OCI-LY1 (cell line): ENCODE measurements at regions not wholly inside any gene's neighbourhood (a gene's known extent, or its start where the extent isn't known, plus 50 kb on each side); places are given as distances from the start of the nearest gene placed in this dataset.

Experiments
- EZH2 ChIP-seq: fragments of 200-600 bp; sonication (generic), shearing (Covaris generic); IDR thresholded peaks from 2 replicates; pipeline ENCODE4 v1.8.0; 2017; ENCODE audit warnings: borderline replicate concordance, mixed run types, mild to moderate bottlenecking, antibody characterized with exemption, low read length, moderate library complexity, mixed read lengths
- TF ChIP-seq, protein P1 (sequence below): fragments of 200-600 bp; sonication (generic), shearing (Covaris generic); IDR thresholded peaks from 2 replicates; pipeline ENCODE4 v1.5.1; 2017; ENCODE audit warnings: mild to moderate bottlenecking, antibody characterized with exemption, low read length, moderate library complexity, mixed read lengths

DNA sequence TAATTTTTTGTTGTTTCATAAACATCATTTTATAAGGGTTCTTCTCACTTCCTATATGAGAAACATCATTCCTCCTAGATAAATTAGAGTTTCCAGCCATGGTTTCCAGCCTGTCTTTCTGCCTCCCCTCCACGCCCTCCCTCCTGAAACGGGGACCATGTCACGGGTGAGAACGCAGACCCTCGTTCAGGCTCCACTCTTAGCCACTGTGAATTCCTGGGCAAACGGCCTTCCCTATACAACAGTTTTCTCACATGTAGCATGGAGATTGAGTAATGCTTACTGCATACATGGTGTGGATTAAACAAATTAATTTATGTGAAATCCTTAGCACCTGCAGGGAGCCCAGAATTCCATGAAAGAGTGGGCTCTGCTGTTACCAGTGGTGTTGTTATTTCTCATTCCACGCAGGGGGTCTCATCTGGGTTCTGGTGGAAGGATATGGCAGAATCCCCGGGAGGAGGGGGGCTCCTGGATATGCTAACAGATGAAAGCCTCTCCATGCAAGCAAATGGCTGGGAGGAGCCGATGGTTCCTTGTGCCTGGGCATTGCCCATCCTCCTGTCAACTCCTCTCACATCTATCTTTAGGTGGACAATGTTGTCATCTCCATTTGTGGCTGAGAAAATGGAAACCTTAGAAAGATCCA lies 54.0 kb upstream of the TWIST2 start:
- TF ChIP-seq, protein P1, sequence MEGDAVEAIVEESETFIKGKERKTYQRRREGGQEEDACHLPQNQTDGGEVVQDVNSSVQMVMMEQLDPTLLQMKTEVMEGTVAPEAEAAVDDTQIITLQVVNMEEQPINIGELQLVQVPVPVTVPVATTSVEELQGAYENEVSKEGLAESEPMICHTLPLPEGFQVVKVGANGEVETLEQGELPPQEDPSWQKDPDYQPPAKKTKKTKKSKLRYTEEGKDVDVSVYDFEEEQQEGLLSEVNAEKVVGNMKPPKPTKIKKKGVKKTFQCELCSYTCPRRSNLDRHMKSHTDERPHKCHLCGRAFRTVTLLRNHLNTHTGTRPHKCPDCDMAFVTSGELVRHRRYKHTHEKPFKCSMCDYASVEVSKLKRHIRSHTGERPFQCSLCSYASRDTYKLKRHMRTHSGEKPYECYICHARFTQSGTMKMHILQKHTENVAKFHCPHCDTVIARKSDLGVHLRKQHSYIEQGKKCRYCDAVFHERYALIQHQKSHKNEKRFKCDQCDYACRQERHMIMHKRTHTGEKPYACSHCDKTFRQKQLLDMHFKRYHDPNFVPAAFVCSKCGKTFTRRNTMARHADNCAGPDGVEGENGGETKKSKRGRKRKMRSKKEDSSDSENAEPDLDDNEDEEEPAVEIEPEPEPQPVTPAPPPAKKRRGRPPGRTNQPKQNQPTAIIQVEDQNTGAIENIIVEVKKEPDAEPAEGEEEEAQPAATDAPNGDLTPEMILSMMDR, result no peak
- TF ChIP-seq EZH2, result no peak
